ENCODE measurements at regions not wholly inside any gene's neighbourhood (a gene's known extent, or its start where the extent isn't known, plus 50 kb on each side); places are given as distances from the start of the nearest gene placed in this dataset.

GRCh38 chr5:24351285-24351684 is 293.5 kb downstream of the CDH10 start:
- Histone ChIP-seq H3K4me3 (no peak overlapping the region), H3K27me3 (ENCODE audit: control insufficient read depth in 2 of 2, insufficient read depth in 2 of 2, low read length in 2 of 2) (no peaks in the 10 kb centered on the region), H3K36me3 (ENCODE audit: control insufficient read depth, insufficient read depth, low read length) (no peaks in the 10 kb centered on the region), H3K4me2 (ENCODE audit: insufficient read depth, low read length) (no peak overlapping the region), H3K79me2 (ENCODE audit: control insufficient read depth, insufficient read depth, low read length) (no peaks in the 10 kb centered on the region), H3K9me3 (replicated peaks; ENCODE audit: control insufficient read depth, insufficient read depth, low read depth, low read length) (no peaks in the 10 kb centered on the region), H3K9me1 (ENCODE audit: control insufficient read depth, insufficient read depth, low read length) (no peaks in the 10 kb centered on the region), H2AFZ (ENCODE audit: low read depth, low read length) (no peak overlapping the region), H4K20me1 (replicated peaks; ENCODE audit: control insufficient read depth, insufficient read depth, low read length) (no peaks in the 10 kb centered on the region), H3K27ac (ENCODE audit: extremely low read depth, low read depth, low read length) (no peak overlapping the region), H3K9ac (ENCODE audit: insufficient read depth in 1 of 2, low read depth in 2 of 2, low read length in 2 of 2) (no peak overlapping the region), H3K4me1 (replicated peaks in 1 of 2; ENCODE audit: control insufficient read depth in 2 of 2, insufficient read depth in 2 of 2, low read length in 2 of 2) (no peaks in the 10 kb centered on the region)
- ATAC-seq, result no peak
- 1% methylated on average over 7 of the region's 7 CpGs for WGBS (ENCODE audit: insufficient coverage, low coverage, missing lambda C conversion rate)
- intact Hi-C loops (cut with micrococcal nuclease), result no loop called here
- in situ Hi-C loops (cut with MboI), result no loop called here
- TF ChIP-seq MTA1 (IDR thresholded peaks at IDR 0.05; ENCODE audit: borderline replicate concordance) (no peak), CREBBP (IDR thresholded peaks at IDR 0.05; ENCODE audit: low read depth, low read length) (no peak), HOMEZ (CRISPR knock-in tag; IDR thresholded peaks at IDR 0.05) (no peak), ZBTB34 (CRISPR knock-in tag; IDR thresholded peaks at IDR 0.05) (no peak), MEF2A (IDR thresholded peaks at IDR 0.05; ENCODE audit: control insufficient read depth, low read depth, low read length) (no peak), ZNF347 (CRISPR knock-in tag; IDR thresholded peaks at IDR 0.05; ENCODE audit: low read depth) (no peak), CREB3 (tag; conservative IDR thresholded peaks at IDR 0.05; ENCODE audit: low read depth) (no peak), TSC22D4 (tag; IDR thresholded peaks at IDR 0.05) (no peak), KDM5B (IDR thresholded peaks at IDR 0.05; ENCODE audit: insufficient replicate concordance, low read depth, low read length) (no peak), DEAF1 (CRISPR knock-in tag; IDR thresholded peaks at IDR 0.05) (no peak), JUNB (CRISPR knock-in tag; conservative IDR thresholded peaks at IDR 0.05) (no peak)
- POLR2A ChIA-PET, result no interaction called here
- no peak for FAIRE-seq
- no TSS peak for BruUV-seq (replicated peaks)
- DNase-seq (ENCODE audit: extremely low read depth in 1 of 4, low spot score in 3 of 4), result no peak
- CTCF ChIA-PET (ENCODE audit: low intra/inter-chr PET ratio), result no interaction called here
